ENCODE measurements at regions not wholly inside any gene's neighbourhood (a gene's known extent, or its start where the extent isn't known, plus 50 kb on each side); places are given as distances from the start of the nearest gene placed in this dataset.

DNA sequence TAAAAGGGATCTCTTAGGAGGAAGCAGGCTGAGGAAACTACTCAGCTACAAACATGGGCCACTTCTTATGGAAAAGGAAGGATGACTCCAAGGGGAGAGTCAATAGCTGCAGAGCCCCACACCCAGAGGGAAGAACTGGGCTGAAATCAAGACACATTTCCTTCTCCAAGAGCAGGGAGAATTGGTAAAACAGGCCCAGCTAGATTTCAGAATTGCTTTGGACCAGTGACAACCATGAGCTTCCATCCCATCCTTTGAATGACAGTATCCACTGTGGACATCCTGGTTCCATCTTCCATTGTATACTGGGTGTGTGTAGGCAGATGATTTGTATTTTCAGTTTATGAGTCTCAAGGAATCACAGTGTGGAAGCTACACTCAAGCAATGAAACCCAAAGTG lies 267.5 kb downstream of the IRF8 start:
- DNase-seq = no peak

DNA sequence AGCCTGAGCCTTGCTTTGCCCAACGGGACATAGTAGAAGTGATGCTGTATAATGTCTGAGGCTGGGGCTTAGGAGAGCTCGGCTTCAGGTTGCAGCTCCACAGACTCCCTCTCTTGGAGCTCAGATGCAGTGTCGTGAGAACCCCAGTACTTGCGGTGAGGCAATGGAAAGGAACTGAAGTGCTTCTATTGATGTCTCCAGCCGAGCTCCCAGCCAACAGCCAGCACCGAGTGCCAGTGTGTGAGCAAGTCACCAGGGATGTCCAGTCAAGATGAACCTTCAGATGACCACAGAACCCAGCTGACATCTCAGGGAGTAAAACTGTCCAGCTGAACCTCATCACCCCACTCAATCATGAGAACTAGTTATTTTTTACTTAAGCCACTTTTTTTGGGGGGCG lies 268.1 kb downstream of the IRF8 start:
- no peak for DNase-seq

DNA sequence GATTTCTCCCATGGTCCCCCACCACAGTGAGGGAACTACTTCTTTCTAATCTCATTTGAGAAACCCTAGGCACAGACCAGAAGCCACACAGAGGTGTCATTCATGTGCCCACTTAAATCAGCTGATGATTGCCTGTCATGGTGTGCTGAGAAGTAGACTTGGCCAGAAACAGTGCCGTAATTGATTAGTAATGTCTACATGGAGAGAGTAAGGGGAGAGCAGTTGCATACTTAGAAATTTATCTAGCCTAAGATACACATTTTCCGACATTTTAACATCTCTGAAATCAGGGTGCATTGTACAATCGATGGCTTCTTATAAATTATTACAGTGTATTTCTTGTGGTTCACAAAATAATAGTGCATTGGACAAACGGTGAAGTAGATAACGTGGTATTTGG lies 271.8 kb downstream of the IRF8 start:
- no peak for DNase-seq

DNA sequence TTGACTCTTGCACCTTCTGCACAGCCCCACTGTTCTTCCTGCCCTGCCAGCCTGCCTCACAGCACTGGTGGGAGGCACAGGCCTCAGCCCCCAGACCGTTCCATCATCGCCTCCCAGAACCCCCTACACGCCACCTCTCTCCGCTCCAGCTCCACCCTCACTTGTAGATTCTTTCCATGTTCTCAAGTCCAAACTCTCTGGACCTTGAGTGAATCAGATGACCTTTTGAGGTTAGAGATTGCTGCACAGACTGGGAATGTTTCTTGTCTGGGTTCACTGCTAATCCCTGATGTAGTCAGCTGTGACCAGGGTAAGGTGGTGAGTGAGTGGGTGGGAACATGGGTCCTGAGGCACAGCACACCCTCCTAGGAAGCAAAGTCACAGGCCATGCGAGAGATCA lies 272.4 kb downstream of the IRF8 start:
- no peak for DNase-seq

DNA sequence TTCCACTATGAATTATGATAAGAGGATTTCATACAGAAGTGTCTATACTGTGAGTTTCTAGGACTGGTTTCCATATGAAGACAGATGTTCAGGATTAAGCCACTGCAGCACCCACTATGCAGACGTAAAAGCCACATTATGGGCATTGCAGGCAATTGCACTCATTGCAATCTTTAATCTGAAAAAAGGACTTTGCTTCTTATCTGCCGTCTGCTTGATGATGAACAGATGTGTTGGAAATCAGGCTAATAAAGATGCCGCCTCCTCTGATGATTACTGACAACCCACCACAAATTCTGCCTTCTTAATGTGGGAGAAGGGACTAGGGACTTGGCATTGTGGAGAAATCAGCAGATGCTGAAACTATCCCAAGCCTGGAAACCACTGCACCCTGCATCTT lies 276.9 kb downstream of the IRF8 start:
- no peak for DNase-seq

DNA sequence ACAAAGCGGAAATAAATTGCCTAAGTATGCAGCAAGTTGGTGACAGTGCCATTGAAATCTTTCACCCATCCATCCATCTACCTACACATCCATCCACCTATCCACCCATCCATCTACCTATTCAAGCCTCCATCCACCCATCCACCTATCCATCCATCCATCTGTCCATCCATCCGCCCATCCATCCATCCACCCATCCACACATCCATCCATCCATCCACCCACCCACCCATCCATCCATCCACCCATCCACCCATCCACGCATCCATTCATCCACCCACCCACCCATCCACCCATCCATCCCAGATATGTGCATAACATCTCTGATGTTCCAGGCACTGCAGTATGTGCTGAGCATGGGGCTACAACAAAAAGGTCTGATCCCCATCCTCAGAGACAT lies 277.5 kb downstream of the IRF8 start:
- DNase-seq = no peak

DNA sequence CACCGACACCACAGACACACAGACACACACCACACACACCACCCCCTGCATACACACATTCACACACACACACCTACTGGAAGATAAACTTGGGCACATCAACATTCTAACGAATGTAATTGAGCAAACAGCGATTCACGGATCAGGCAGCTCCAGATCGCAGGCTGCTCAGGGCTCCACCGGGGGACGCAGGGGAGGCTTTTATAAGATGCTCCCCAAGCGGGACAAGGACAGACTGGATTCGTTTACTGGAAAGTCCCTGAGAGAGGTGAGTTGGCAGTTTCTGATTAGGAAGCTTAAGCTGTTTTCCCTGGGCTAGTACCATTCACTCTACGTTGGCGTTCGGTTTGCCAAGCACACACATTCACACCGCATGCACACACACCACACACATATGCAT lies 281.3 kb downstream of the IRF8 start:
- DNase-seq = no peak

DNA sequence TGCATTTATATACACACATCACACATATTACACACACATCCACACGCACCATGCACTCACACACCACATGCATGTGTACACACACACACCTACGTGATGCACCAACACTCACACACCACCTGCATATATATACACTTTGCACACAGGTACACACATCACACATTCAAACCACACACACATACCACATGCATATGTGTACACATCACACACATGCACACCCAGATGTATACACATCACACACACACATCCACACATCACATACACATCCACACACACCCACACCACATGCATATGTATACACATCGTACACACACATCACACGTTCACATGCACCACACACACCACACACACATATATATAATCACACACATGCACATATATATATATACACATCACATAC lies 281.8 kb downstream of the IRF8 start:
- DNase-seq = no peak

DNA sequence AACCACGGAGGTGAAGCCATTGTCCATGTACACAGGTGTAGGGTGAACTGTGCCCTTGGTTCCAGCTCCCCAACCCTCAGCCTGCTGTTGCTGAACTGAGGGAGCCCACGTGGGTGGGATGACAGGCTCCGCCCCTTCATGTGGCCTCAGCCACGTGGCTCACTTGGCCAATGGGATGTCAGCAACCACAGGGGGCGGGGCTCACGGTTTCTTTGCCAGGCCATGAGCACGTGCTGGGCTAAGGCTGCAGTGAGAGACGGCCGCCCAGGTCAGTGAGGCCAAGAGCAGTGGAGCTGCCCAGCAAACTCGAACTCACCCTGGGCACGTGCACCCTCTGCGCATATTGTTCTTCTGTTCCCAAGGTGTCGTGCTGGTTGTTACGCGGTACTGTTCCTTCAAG lies 282.6 kb downstream of the IRF8 start:
- no peak for DNase-seq

DNA sequence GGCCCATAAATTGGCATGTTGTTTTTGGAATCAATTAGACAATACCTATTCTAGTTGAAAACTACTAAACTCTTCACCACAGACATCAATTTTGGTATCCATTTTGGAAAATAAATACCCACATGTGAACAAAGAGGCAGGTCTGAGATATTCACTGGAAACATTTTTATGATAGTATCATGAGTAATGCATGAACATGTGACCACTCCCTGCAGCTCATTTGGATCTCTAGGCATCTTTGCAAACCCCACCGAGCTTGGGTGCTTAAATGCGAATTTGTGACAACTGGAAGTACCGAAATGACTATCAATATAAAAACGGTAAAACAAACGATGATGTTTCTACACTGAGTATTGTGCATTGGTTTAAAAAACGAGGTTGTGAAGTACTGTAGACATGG lies 285.2 kb downstream of the IRF8 start:
- DNase-seq = no peak

DNA sequence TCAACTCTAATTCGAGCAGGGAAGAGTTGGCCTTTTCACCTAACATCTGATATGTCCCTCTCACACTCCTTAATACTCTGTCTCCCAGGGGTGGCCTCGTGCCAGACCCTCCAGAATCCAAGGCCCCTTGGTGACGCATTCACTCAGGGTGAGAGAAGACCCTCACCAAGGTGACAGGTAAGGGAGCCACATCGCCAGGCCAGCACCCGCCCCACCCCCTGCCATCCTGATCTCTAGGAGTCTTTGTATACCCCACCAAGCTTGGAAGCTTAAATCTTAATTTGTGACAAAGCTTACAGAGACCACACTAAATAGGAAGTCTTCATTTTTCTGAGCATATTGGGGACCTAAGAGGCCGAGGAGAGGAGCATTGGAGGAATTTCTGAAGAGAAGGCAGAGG lies 286.1 kb downstream of the IRF8 start:
- DNase-seq = no peak

DNA sequence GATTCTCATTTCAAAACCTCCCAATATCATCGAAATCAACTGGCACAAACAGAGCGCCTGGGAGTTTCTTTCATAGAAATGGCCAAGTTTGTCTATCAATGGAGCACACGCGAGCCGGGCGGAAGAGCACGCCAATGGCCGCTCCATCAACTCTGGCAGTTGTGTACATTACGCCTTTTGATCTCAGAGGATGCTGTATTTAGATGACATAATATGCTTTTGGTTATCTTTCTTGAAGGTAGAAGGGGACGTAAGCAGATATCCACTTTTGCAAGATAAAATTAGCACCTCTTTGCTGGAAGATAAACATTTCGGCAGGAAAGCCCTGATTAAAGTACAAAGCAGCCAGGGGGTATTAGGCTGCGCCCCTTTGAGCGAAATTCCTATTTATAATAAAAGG lies 287.4 kb downstream of the IRF8 start:
- DNase-seq = no peak

DNA sequence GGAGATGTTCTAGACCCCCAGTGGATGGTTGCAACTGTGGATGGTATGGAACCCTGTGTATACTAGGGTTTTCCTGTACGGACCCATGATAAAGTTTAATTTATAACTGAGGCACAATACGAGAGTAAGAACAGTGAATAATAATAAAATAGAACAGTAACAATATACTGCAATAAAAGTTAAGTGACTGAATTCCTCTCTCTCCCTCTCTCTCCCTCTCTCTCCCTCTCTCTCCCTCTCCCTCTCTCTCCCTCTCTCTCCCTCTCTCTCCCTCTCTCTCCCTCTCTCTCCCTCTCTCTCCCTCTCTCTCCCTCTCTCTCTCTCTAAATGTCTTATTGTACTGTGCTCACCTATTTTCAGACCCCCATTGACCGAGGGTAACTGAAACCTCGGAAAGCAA lies 291.0 kb downstream of the IRF8 start:
- no peak for DNase-seq

DNA sequence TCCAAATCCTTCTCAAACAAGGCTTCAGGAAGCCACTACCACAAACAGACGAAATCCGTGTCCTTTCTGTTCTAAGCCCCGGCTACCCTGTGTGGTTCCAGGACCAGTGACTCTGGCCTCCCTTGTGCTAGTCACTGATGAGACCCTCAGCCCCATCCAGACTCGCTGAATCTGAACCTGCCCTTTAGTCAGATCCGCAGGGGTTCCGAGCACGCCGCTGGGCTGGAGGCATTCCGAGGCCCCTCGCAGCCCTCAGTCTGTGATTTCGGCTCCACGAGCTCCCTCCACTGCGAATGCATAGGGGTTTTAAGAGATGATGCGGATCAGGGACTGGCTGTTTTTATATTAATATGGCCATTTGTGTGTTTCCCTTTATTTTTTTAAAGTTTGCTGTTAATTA lies 292.7 kb downstream of the IRF8 start:
- no peak for DNase-seq

DNA sequence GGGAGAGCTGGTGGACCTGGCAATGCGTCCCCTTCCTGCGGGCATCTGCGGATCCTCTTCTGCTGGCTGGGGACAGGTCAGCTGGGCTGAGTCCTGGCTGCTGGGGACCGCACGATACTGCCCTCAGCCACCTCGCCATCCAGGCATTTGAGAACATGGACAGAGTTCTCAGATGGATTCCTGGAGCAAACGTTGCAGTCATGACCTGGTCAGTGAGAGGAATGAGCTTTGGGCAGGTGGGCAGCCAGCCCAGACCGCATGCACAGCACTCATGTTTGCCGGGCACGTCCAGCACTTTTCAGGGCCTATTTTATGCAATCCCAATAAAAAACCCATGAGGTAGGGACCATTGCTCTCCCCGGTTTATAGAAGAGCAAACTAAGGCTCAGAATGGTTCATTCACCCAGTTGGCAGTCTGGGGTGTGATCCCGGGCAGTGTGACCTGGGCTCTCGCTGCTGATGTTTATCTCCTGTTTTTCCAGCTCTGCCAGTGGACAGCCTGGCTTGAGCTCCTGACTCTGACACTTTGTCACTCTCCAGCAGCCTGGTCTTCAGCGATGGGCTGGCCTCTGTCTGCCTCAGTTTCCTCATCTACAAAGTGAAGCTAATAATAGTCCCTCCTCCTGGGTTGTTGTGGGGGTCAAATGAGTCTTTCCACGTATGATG lies 294.7 kb downstream of the IRF8 start:
- no peak for DNase-seq

DNA sequence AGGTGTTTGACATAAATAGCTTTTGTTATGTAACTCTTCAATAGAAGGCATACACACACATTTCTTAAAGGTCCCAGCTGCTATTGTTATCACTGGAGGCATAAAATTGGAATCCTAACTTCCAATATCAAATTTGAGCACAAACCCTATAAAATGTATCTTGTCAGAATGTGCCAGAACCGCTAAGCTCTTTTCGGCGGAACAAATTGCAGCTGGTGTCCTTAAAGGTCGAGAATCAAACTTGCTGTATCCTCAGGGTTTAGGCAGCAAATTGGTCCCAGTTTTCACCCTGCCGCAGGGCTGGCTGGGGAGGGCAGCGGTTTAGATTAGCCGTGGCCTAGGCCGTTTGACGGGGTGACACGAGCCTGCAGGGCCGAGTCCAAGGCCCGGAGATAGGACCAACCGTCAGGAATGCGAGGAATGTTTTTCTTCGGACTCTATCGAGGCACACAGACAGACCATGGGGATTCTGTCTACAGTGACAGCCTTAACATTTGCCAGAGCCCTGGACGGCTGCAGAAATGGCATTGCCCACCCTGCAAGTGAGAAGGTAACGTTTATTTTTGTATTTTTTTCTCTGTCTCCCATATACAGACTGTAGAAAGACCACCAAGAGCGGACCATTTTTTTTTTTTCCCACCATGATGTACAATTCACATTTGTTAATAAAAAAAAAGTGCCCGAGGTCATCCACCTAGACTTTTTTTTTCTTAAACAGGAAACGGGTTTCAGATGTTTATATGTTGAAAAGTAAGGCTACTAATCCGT lies 297.1 kb downstream of the IRF8 start:
- DNase-seq = no peak

DNA sequence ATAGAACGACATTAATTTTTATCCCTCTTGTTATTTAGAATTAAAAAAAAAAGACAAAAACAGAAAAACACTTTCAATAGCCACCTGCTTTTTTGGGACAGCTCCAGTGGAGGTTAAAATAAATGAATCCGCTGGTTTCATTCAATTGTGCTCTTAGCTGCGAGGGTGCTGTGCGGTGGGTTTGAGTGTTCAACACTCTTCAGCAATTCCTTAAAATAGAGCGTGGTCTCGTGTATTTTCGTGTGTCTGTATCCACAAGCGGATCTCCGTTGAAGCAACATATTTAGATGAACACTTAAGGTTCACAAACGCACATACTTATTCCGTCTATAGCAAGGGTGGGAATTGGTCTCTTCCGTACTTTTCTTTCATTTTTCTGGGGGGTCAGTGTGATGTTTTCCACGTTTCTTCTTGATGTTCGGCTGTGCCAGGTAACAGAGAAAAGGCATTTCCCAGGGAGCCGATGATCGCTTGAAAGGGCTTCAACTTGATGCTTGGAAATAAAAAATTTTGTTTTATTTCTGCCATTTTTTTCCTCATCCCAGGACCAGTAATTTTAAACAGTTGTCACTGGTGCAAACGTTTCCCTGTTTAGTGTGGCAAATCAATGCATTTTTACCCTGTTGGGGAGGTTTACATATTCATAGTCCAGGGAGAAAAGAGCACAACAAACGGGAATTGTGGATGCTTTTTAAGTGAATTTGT lies 297.9 kb downstream of the IRF8 start:
- no peak for DNase-seq

DNA sequence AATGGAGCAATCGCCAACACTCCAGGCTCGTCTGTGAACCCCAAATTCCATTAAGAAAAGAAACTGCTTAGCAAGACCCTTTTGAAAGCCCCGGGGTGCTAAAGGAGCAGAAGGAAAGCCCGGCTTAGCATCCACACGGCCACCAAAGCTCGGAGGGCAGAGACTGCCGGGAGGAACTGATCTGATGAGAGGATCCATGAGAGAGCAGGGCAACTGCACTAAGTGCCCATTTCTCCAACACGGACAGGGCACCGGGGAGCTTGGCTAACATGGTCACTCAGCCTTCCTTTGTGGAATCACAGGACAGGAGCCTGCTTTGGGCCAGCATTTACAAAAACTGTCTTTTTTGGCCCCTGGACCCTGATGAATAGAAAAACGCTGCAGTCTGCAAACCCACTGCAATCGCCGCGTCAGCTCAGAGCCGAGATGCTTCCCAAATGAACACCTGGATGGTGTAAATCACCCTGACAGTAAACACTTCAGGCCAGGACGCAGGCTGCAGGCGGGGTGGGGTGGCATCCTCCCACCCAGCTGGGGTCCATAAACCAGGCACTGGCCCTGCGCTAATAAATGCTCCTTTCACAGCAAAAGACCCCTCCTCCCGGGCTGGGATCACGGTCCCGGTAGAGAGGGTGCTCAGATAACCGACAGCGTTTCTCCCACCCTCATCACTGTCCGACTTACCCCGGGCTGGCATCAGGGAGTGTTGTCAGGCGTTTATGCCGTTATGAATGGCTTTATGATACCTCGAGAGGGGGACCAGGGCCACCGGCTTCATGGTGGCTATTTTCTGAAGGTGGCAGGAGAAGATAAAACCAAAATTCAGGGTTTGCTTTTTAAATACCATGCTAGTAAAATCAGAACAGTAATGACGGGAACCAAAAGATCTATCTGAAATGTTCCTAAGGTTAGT lies 299.5 kb downstream of the IRF8 start:
- no peak for DNase-seq

DNA sequence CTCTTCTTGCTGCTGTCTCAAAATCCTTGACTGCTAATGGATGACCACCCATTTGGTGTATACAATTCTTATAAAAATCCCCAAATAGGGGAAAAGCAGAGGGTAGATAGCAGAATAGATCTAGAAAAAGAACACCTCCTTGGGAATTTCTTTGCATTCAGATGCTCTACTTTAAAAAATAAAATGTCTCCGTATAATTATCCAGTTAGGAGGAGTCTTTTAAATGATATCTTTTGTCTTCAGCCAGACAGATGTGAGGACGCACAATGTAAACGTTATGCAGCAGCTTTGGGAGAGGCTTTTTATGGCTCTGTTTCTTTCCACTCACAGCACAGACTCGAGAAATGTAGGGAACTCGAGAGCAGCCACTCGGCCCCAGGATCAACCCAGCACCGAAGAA lies 300.2 kb downstream of the IRF8 start:
- no peak for DNase-seq

DNA sequence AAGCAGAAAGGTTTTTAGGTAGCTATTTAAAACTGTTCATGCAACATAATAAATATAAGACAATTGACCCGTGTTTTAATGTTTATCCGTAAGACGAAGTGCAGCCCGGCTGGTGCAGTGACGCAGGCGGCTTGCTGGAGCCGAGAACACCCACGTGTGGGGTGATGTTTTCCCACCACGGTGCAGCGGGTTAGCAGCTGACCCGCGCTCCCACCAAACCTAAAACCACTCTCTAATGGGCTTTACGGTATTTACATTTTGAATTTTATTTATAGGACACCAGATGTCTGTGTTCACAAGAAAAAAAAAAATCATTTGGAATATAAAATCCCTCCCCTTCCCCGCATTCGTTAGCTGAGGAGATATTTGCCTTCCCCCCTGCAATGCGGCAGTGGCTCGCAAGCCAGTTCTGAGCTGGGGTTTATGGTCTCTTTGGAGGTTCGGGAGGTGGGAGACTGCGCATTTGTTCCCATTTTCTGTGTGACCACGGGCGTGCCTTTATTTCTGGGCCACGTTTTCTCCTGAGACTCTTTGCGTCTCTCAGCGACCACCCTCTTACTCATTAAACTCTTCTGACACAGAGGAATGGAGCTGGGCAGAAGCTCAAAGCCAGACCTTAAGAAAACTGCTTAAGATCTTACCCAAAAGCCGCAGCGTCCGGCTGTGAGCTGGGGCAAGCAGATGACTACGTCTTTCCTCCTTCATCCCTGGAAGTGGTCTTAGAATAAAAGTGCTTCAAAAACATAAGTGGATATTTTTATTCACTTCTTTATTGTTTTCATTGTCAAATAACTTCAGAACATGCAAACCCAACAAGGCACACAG lies 301.1 kb downstream of the IRF8 start:
- no peak for DNase-seq

DNA sequence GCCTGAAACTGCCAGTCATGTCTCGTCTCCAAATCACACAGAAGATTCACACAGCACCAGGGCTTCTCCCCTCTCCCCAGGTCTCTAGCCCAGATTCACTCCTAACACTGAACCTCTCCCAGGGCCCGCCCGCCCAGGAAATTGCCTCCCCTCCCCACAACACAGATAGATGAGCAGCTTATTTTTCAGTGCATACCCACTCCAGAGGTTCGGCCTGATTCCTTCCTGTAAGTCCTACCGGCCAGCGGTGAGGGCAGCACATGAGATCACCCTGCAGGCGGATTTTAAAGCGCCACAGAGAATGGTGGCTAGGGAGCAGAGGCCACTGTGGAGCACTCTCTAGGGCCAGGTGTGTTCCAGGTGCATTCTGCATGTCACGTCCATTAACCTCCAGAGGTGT lies 301.8 kb downstream of the IRF8 start:
- DNase-seq = no peak

DNA sequence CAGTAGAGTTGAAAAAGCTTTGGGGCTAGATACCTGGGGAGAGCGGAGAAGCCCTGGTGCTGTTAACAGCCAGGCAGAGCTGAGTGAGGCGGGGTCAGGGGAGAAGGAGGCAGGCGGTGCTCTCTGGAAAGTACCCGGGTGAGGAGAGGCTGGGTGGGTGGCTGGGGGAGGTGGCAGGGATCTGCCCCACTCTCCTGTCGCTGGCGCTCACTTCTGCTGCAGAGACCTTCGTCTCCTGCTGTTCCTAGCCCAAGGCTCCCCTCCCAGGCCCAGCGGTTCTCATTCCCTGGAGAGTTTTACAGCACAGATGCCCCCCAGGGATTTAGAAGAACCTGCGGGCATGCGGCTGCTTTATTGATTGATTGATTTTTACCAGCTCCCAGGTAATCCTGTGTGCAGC lies 302.8 kb downstream of the IRF8 start:
- DNase-seq = no peak

Data from stimulated activated CD4-positive, alpha-beta T cell treated with anti-CD3 and anti-CD28 coated beads, Interleukin-2, amount 100 ng/mL, for 24 hours (primary cell).